ENCODE measurements at regions not wholly inside any gene's neighbourhood (a gene's known extent, or its start where the extent isn't known, plus 50 kb on each side); places are given as distances from the start of the nearest gene placed in this dataset.

DNA sequence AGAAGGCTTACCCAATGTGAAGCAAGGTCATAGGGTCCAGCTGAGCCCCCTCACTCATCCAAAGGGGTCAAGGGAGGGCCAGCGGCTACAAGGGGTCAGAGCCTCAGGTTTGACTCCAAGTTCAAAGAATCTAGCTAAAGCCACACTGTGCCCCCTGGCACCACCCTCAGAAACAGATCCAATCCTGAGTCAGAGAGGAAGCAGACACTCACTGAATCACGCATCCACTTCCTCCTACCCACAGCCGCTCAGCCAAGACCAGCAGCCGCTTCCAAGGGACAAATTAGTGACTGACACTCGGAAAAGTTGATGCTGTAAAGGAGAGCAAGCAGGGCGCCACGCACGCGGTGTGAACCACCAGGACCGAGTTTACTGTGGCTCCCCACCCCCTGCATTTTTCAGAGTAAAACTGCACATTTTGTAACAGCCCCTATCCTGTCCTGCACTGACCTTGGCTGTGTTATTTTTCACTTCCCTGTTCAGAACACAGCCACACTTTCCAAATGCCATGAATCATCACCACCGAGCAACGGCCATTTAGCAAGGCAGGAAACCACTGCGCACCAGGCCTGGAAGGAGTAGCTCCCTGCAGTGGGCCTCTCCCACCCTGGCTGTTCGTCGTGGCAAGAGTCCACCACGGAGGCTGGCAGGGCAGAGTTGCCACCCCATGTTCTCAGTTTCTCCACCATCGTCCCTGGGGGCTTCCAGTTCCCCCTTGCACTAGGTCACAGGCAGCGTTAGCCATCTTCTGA is 147.8 kb downstream of the TOMM20 start (continued):
- peak; percentile 54; the same call in 1 of the 2 replicates for TF ChIP-seq ATF7 (IDR thresholded peaks at IDR 0.05)
- 0 out of 2 replicates have a peak, but pooled peaks have one; percentile 54 for TF ChIP-seq ZNF586 (CRISPR knock-in tag; conservative IDR thresholded peaks at IDR 0.05)
- TF ChIP-seq, protein P1, sequence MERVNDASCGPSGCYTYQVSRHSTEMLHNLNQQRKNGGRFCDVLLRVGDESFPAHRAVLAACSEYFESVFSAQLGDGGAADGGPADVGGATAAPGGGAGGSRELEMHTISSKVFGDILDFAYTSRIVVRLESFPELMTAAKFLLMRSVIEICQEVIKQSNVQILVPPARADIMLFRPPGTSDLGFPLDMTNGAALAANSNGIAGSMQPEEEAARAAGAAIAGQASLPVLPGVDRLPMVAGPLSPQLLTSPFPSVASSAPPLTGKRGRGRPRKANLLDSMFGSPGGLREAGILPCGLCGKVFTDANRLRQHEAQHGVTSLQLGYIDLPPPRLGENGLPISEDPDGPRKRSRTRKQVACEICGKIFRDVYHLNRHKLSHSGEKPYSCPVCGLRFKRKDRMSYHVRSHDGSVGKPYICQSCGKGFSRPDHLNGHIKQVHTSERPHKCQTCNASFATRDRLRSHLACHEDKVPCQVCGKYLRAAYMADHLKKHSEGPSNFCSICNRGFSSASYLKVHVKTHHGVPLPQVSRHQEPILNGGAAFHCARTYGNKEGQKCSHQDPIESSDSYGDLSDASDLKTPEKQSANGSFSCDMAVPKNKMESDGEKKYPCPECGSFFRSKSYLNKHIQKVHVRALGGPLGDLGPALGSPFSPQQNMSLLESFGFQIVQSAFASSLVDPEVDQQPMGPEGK (CRISPR knock-in tag; IDR thresholded peaks at IDR 0.05; ENCODE audit: borderline replicate concordance) = no peak
- TF ChIP-seq, protein P2, sequence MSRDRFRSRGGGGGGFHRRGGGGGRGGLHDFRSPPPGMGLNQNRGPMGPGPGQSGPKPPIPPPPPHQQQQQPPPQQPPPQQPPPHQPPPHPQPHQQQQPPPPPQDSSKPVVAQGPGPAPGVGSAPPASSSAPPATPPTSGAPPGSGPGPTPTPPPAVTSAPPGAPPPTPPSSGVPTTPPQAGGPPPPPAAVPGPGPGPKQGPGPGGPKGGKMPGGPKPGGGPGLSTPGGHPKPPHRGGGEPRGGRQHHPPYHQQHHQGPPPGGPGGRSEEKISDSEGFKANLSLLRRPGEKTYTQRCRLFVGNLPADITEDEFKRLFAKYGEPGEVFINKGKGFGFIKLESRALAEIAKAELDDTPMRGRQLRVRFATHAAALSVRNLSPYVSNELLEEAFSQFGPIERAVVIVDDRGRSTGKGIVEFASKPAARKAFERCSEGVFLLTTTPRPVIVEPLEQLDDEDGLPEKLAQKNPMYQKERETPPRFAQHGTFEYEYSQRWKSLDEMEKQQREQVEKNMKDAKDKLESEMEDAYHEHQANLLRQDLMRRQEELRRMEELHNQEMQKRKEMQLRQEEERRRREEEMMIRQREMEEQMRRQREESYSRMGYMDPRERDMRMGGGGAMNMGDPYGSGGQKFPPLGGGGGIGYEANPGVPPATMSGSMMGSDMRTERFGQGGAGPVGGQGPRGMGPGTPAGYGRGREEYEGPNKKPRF (IDR thresholded peaks at IDR 0.05; ENCODE audit: low read depth, low read length) = no peak
- TF ChIP-seq CHD7 (IDR thresholded peaks at IDR 0.05; ENCODE audit: low read depth, low read length) = no peak
- TF ChIP-seq, protein P3, sequence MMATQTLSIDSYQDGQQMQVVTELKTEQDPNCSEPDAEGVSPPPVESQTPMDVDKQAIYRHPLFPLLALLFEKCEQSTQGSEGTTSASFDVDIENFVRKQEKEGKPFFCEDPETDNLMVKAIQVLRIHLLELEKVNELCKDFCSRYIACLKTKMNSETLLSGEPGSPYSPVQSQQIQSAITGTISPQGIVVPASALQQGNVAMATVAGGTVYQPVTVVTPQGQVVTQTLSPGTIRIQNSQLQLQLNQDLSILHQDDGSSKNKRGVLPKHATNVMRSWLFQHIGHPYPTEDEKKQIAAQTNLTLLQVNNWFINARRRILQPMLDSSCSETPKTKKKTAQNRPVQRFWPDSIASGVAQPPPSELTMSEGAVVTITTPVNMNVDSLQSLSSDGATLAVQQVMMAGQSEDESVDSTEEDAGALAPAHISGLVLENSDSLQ (IDR thresholded peaks at IDR 0.05) = peak; percentile 63
- peak; percentile 37; the same call in 1 of the 2 replicates for TF ChIP-seq SMAD3 (CRISPR knock-in tag; conservative IDR thresholded peaks at IDR 0.05)
- TF ChIP-seq ATF4 (CRISPR knock-in tag; IDR thresholded peaks at IDR 0.05) = peak; percentile 51; the same call in 1 of the 2 replicates

All from K562 (cell line).